NCI-H82 (cell line): ENCODE measurements at regions not wholly inside any gene's neighbourhood (a gene's known extent, or its start where the extent isn't known, plus 50 kb on each side); places are given as distances from the start of the nearest gene placed in this dataset.

Experiments
- DNase-seq: peaks from one replicate; lab custom pipeline; 2025; lab: John Stamatoyannopoulos, UW

DNA sequence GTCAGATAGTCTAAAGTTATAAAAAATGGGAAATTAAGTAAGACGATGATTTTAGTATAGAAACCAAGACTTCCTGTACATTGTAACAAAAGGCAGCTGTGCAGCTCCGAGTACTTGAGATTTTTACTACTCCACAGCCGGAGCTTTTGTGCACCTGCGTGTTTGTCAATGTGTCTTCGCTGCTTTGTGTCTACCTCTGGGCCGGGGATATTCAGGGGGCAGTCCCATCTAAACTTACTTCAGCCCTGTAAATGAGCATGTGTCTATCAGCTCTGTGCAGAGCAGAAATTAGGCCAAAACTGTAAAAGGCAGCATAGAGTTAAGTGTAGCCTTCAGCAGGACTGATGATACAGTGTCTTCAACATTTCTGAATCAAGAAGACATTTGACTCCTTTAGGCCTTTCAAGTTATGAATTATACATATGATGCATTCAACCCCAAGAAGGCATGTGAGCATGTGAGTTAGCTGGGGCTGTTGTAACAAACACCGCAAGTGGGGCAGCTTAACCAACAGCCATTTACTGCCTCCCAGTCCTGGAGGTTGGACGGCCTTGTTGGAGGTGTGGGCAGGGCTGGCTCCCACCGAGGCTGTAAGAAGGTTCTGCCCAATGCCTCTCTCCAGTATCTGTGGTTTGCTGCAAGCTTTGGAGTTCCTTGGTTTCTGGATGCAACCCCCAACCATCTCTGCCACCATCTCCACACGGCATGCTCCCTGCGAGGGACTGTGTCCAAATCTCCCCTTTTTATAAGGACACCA is 191.0 kb upstream of the IRS2 start:
- no peak for DNase-seq

DNA sequence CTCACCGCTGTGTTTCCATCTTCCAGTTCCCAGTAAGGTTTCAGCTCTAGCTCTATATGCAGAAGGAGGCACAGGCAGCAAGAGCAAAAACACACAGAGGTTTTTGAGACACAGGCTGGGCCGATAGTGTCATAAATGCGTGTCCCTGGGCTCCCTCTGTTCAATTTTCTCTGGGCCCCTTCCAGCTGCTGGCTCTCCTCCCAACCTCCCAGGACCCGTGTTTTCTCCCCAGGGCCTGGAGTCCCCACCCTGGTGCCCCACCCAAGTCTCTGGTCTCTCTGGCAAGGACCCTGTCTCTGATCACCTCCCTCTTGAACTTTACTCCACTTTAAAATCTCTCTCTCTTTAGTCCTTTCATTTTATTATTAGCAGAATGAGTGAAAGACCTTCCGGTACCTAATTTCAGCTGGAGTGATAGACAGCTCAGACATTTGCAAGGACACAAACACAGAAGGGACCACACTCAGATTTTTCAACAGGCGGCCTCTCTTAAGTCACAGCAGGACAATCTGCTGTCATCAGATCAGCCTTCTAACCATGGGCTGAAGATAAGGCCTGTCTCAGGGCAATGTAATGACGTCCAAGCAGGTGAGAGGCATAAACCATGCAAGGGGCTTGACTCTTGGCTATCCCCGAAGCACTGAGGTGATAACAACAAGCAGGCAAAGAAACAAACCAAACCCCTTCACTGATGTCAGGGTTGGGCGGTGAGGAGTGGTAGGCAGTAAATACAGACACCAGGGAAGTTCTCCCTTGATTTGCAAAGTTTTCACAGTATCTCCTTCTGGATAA is 190.0 kb upstream of the IRS2 start:
- DNase-seq, result no peak

GRCh38 chr13:109974354-109974753 is 188.0 kb upstream of the IRS2 start:
- DNase-seq, result no peak

DNA sequence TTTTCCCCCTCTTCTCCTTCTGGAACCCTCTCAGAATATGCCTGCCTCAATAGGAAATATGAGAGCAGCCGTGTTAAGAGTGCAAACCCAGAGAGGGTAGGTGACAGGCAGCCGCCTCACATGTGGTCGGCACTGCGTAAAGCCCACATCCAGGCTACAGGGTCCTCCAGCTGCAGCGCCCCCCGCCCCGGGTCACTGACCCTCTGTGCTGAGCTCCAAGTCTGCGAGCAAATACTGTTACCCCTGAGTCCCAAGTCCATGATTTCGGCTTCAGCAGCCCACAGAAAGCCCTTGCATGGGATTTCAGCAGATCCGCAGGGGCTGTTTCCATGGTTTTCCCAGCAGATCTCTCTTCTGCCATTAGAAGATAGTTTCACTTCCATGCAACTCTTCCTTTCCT is 186.9 kb upstream of the IRS2 start:
- DNase-seq, result no peak

DNA sequence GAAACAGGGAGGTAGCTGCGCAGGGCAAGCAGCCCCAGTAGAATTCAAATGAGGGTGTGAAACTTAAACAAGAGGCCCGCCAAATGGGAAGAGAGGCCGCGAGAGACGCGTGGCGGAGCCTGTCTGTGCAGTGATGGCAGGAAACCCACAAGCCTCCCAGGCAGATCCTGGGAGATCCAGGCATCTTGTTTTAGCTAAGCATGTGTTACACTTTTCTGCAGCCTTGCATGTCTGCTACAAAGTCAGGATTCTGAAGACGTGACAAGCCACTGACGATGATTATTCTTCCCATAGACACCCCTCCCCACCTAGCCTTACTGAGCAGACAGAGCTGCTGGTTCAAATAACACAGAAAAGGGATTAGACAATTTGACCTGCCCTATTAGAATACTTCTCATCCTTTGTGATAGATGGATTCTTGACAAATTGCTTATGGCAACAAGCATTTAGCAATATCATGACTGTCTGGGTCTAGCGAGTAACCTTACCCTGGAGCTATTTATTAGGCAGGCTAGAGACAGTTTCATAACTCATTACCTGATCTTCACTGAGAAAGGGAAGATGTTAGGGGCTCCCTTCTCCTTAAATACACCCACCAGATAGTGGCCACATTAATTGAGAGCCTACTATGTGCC is 185.2 kb upstream of the IRS2 start:
- DNase-seq, result no peak

DNA sequence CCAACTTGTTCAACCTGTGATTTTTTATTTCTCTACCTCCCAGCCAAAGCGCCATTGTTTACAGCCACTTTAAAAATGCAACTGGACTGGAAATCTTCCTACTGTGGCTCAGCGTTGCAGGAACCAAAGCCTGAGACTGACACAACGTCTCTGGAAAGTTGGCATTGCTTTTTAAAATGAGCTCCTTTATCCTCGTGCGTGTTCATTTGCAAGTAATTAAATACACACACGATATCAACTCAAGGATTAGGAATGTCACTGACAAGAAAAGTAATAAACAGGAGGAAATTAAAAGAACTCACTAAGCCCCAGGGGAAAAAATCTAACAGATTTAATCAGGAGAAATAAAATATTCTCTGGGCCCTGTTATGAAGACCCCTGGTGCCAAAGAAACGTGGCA is 184.6 kb upstream of the IRS2 start:
- no peak for DNase-seq

DNA sequence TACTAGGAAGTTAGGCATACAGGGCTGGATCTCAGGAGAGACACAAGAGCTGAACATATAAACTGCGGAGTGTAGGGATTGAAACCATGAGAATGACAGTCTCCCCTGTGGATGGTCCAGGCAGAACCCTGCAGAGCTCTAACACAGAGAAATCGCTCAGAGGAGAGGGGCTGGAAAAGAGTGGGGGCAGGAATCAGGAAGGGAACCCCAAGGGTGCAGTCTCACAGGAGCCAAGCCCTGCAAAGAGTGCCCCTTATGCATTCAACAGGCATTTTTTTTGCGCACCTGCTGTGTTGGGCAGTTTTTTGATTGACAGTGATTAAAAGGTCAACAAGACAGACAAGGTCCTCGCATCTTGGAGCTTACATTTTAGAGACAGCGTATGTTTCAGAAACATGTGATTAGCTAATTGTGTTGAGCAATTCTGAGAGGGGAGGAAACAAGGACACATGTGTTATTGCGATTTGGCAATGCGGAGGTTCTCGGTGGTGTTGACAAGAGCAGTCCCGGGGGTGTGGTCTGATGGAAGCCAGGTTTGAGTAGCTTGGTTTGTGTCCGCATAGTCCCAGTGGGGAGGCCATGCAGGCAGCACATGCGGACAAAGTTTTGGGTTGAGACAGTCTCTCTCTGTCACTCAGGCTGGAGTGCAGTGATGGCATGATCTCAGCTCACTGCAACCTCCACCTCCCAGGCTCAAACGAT is 182.6 kb upstream of the IRS2 start:
- DNase-seq, result no peak

GRCh38 chr13:109963960-109964563 is 177.7 kb upstream of the IRS2 start:
- no peak for DNase-seq

DNA sequence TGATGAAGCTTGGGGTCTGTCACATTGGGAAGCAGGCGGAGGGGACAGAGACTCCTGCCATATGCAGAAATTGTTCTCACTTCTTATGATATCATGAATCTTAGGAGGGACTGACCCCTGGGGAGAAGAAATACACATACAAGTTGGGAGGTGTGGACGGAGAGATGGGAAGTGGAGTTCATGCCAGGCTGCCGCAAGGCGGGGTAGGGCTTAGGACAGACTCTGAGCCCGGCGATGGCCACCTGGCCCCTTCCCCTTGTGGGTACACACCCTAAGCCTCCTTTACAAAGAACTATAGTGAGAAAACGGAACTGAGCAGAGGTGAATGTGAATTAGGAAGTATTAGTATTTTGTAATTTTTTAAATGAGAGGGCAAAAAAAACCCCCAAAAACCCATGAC is 177.0 kb upstream of the IRS2 start:
- no peak for DNase-seq

GRCh38 chr13:109959903-109960302 is 173.5 kb upstream of the IRS2 start:
- DNase-seq, result no peak

- DNase-seq, result no peak
Measured at GRCh38 chr13:109957875-109958274, 171.5 kb upstream of the IRS2 start.

DNA sequence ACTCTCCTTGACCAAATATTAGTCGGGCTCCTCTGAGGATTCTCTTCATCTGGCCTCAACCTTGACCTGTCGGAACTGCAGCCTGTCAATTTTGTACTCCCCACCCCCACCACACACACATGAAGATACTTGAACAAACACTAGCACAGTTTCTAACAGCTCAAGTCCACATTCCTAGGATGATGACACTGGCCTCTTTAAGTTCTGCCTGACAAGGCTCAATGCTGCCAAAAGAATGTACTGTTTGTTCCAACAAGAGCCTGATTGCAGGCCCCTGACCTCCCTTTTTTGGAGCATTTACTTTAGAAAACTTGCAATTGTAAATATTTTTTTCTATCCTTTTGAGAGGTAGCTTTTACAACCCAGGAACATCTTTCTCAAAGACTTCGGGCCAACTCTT is 169.2 kb upstream of the IRS2 start:
- DNase-seq, result no peak

- no peak for DNase-seq
Measured at GRCh38 chr13:109954441-109954840, 168.1 kb upstream of the IRS2 start.

GRCh38 chr13:109951491-109951890 is 165.1 kb upstream of the IRS2 start:
- DNase-seq, result no peak

DNA sequence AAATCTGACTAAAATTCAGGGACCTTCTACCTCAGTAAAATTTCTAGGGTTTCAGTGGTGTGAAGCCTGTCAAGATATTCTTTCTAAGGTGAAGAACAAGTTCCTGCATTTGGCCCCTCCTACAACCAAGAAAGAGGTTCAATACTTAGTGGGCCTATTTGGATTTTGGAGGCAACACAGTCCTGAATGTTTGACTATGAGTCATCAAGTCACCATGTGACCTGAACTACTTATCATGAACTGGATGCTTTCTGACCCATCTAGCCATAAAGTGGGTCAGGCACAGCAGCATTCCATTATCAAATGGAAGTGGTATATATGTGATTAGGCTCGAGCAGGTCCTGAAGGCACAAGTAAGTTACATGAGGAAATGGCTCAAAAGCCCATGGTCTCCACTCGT is 163.0 kb upstream of the IRS2 start:
- no peak for DNase-seq

DNA sequence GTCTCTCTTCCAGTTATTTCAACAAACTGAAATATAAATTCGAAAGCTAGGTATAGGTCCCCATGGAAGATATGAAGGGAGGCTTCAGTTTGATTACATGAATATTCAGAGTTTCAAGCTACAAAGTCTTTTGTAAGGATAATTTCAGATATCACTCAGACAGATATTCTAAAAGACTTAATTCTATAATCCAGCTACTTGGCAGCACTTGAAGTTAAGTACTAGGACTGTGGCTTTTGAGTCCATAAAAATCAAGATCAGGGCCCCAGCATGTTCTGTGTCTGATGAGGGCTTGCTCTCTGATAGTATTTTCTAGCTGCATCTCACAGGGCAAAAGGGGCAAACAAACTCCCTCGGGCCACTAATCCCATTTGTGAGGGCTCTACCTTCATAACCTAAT is 160.6 kb upstream of the IRS2 start:
- no peak for DNase-seq

- DNase-seq, result no peak
Measured at GRCh38 chr13:109945206-109945960, 159.0 kb upstream of the IRS2 start.

DNA sequence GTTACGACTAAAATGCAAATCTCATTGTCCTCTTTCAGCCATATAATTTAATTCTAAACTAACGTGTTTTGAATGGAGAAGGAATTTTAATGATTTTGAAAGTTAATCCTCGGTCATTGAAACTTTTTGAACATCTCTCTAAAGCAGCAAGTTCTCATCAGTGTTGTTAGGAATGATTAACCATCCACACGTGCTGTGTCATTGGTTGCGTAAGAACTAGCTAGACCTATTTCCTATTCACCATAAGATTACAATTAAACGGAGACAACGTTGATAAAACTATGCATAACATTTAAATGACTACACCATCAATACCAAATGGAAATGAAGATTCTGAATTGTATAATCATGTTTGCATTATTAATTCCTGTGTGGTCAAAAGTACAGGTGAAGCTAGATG is 155.6 kb upstream of the IRS2 start:
- no peak for DNase-seq

GRCh38 chr13:109941221-109941620 is 154.8 kb upstream of the IRS2 start:
- DNase-seq, result no peak

DNA sequence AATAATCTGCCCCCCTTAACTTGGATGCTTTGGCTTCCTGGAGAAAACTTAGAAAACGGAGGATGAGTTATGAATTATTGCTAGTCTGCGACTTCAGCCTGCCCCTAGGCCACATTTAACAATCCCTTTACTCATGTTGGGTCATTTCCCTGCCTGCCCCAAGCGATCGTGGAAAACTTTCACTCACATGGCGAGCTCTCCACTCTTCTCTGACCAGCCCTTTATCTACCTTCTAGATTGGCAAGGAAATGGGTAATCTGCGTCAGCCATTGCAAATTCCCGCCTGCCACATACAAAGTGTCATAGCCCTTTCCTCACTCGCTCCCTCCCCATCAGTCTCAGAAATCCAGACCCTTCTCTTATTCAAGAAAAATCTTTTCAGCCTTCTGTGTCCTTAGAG is 154.3 kb upstream of the IRS2 start:
- DNase-seq, result no peak

DNA sequence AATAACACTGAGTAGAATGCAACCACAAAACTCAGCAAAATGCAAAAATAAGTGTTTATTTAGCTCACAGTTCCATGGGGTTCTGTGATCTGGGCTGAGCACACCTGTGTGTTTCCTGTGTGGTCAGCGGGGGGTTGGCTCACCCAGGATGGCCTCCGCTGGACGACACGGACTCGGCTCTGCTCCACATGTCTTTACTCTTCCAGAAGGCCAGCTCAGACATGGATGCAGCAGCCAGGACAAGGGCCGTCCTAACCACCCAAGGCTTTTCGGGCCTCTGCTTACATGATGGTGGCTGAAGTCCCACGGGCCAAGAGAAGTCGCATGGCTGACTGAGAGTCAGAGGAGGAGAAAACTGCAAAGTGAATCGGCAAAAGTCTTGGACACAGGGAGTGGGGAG is 153.5 kb upstream of the IRS2 start:
- DNase-seq, result no peak
